IMR-90 (cell line): ENCODE measurements at regions not wholly inside any gene's neighbourhood (a gene's known extent, or its start where the extent isn't known, plus 50 kb on each side); places are given as distances from the start of the nearest gene placed in this dataset.

Experiments
- ATAC-seq: fragments of 200-7000 bp; cut with Tn5 transposase; 2 replicates; pipeline ENCODE4 v1.9.1; 2020; ENCODE audit warnings: low read depth, mild to moderate bottlenecking, moderate library complexity
- BruUV-seq: library from RNA; stranded (reverse); fragments of 400-500 nt; replicated peaks from 2 replicates; lab custom pipeline; 2021; lab: Mats Ljungman, UMichigan
- CTCF ChIA-PET: fragments of 300-600 bp; formaldehyde crosslinking; extraction: SDS; loops from one replicate; lab custom pipeline; 2021; ENCODE audit warnings: antibody characterized with exemption; lab: Yijun Ruan, JAX
- POLR2A ChIA-PET: fragments of 300-600 bp; sonication (Branson Sonifier 250); formaldehyde crosslinking; loops from one replicate; lab custom pipeline; 2022; ENCODE audit warnings: antibody characterized with exemption; ENCODE audit not compliant: unreplicated experiment; lab: Charles Lee
- DNase-seq: peaks from one replicate; pipeline ENCODE4 v3.0.0; 2013
- H2AFZ ChIP-seq: replicated peaks from 2 replicates; pipeline ENCODE3; 2013; ENCODE audit warnings: low read length, mild to moderate bottlenecking; ENCODE audit not compliant: poor library complexity
- H2AK5ac ChIP-seq: 2 replicates; pipeline ENCODE4 v1.6.1; 2013; ENCODE audit warnings: low read depth, low read length, inconsistent platforms
- H2AK9ac ChIP-seq: replicated peaks from 2 replicates; pipeline ENCODE3; 2013; ENCODE audit warnings: mild to moderate bottlenecking, low read depth, low read length, moderate library complexity; ENCODE audit not compliant: poor library complexity
- H2BK120ac ChIP-seq: 2 replicates; pipeline ENCODE4 v1.6.1; 2013; ENCODE audit warnings: low read depth, low read length, inconsistent platforms
- H2BK15ac ChIP-seq: 3 replicates; pipeline ENCODE4 v1.6.1; 2013; ENCODE audit warnings: low read depth, low read length, inconsistent platforms
- H2BK20ac ChIP-seq: 2 replicates; pipeline ENCODE4 v1.6.1; 2013; ENCODE audit warnings: low read depth, mild to moderate bottlenecking, inconsistent platforms, low read length, moderate library complexity
- H2BK5ac ChIP-seq: 2 replicates; pipeline ENCODE4 v1.6.1; 2013; ENCODE audit warnings: mild to moderate bottlenecking, low read depth, low read length, inconsistent platforms; ENCODE audit not compliant: poor library complexity, severe bottlenecking
- H3K14ac ChIP-seq: replicated peaks from 2 replicates; pipeline ENCODE4 v1.6.1; 2013; ENCODE audit warnings: low read depth, low read length, inconsistent platforms
- H3K18ac ChIP-seq: 2 replicates; pipeline ENCODE4 v1.6.1; 2013; ENCODE audit warnings: low read depth, low read length, control low read depth
- H3K23ac ChIP-seq: 2 replicates; pipeline ENCODE4 v1.6.1; 2013; ENCODE audit warnings: low read depth, low read length, inconsistent platforms
- H3K27ac ChIP-seq: 2 replicates; pipeline ENCODE4 v1.5.1; 2013; ENCODE audit warnings: mild to moderate bottlenecking, control low read depth, low read length; ENCODE audit not compliant: insufficient read depth
- H3K27me3 ChIP-seq: 2 replicates; pipeline ENCODE4 v1.6.1; 2013; ENCODE audit warnings: low read length; ENCODE audit not compliant: control insufficient read depth, insufficient read depth
- H3K36me3 ChIP-seq: 2 replicates; pipeline ENCODE4 v1.6.1; 2013; ENCODE audit warnings: low read length, mixed read lengths; ENCODE audit not compliant: control insufficient read depth, insufficient read depth
- H3K4ac ChIP-seq: 2 replicates; pipeline ENCODE4 v1.6.1; 2013; ENCODE audit warnings: low read depth, low read length, inconsistent platforms
- H3K4me1 ChIP-seq: 2 replicates; pipeline ENCODE4 v1.6.1; 2013; ENCODE audit warnings: low read length, mixed read lengths; ENCODE audit not compliant: control insufficient read depth, insufficient read depth
- H3K4me2 ChIP-seq: 2 replicates; pipeline ENCODE4 v1.6.1; 2013; ENCODE audit warnings: low read depth, mild to moderate bottlenecking, control low read depth, low read length, moderate library complexity
- H3K4me3 ChIP-seq: 2 replicates; pipeline ENCODE4 v1.5.1; 2013; ENCODE audit warnings: low read depth, mild to moderate bottlenecking, control low read depth, low read length, moderate library complexity; ENCODE audit not compliant: insufficient read depth
- H3K56ac ChIP-seq: 2 replicates; pipeline ENCODE4 v1.6.1; 2013; ENCODE audit warnings: low read length, inconsistent platforms; ENCODE audit not compliant: insufficient read depth; ENCODE audit errors: extremely low read depth
- H3K79me1 ChIP-seq, 2 experiments: 2 replicates each; pipeline ENCODE4 v1.6.1; 2013; ENCODE audit warnings: low read length in 2 of 2, inconsistent platforms in 1 of 2, low read depth in 1 of 2
- H3K9ac ChIP-seq: 2 replicates; pipeline ENCODE4 v1.6.1; 2013; ENCODE audit warnings: low read depth, low read length, control low read depth
- H3K9me1 ChIP-seq: 2 replicates; pipeline ENCODE4 v1.6.1; 2013; ENCODE audit warnings: low read length, inconsistent platforms; ENCODE audit not compliant: insufficient read depth
- H3K9me3 ChIP-seq: 2 replicates; pipeline ENCODE4 v1.6.1; 2013; ENCODE audit warnings: low read length; ENCODE audit not compliant: control insufficient read depth, insufficient read depth
- H4K20me1 ChIP-seq: 2 replicates; pipeline ENCODE4 v1.6.1; 2013; ENCODE audit warnings: low read length, inconsistent platforms; ENCODE audit not compliant: insufficient read depth
- H4K5ac ChIP-seq: 2 replicates; pipeline ENCODE4 v1.6.1; 2013; ENCODE audit warnings: mild to moderate bottlenecking, low read depth, low read length, control low read depth
- H4K8ac ChIP-seq, 2 experiments: 2 replicates each; pipeline ENCODE4 v1.6.1; 2013; ENCODE audit warnings: low read depth in 2 of 2, low read length in 2 of 2, control low read depth in 1 of 2, inconsistent platforms in 1 of 2
- H4K91ac ChIP-seq: 2 replicates; pipeline ENCODE4 v1.6.1; 2013; ENCODE audit warnings: low read depth, low read length, inconsistent platforms; ENCODE audit not compliant: insufficient read depth
- MAFK ChIP-seq: IDR thresholded peaks from 2 replicates; pipeline ENCODE4 v1.6.1; 2012; ENCODE audit warnings: low read depth, low read length, improper control_type of control experiment
- MAZ ChIP-seq: IDR thresholded peaks from 2 replicates; pipeline ENCODE4 v1.6.1; 2012; ENCODE audit warnings: low read depth, mild to moderate bottlenecking, low read length, improper control_type of control experiment, moderate library complexity, borderline replicate concordance
- WGBS, 2 experiments: methylation state at CpG; one replicate each; pipeline versions ENCODE4 v1.1.5 to v1.1.7; 2013; ENCODE audit warnings: missing lambda C conversion rate in 2 of 2; ENCODE audit not compliant: insufficient read length in 1 of 2; ENCODE audit errors: extremely low coverage in 2 of 2; 5-methylcytosine and 5-hydroxymethylcytosine counted together
- dilution Hi-C: fragments of 300-500 bp; cut with HindIII; formaldehyde crosslinking; loops from one replicate; pipeline ENCODE4 v1.14.3; 2018; ENCODE audit warnings: low sequenced_read_pairs; ENCODE audit not compliant: unreplicated experiment
- in situ Hi-C: fragments of 300-500 bp; cut with MboI; formaldehyde crosslinking; loops from 3 replicates; pipeline ENCODE4 v1.14.3; 2019; ENCODE audit warnings: low sequenced_read_pairs, inconsistent platforms, mixed read lengths
- intact Hi-C: fragments of 100-400 bp; cut with micrococcal nuclease; formaldehyde crosslinking; loops from 2 replicates; pipeline ENCODE4 v1.10.0; 2022

GRCh38 chr9:80875947-80876346 is 813.4 kb downstream of the TLE1 start:
- no TSS peak for BruUV-seq
- no peak overlapping the region; the same call in 1 of the 2 replicates for H3K18ac ChIP-seq
- POLR2A ChIA-PET = no interaction called here
- H3K4me1 ChIP-seq = no peaks in the 10 kb centered on the region; the same call in 1 of the 2 replicates
- no peak overlapping the region for H3K56ac ChIP-seq
- H2BK20ac ChIP-seq = peak overlapping the region; percentile 51; the same call in 1 of the 2 replicates
- H3K36me3 ChIP-seq = no peaks in the 10 kb centered on the region
- no peak overlapping the region; the same call in 1 of the 2 replicates for H3K14ac ChIP-seq
- no peak overlapping the region for H3K27ac ChIP-seq
- 100% methylated on average over 1 of the region's 4 CpGs; no CpG with 5 or more reads in 1 of the 2 experiments for WGBS, 2 experiments
- no peak for DNase-seq
- H3K9me3 ChIP-seq = no peaks in the 10 kb centered on the region
- in situ Hi-C loops = no loop called here
- no peak overlapping the region for H3K4me3 ChIP-seq
- no peak overlapping the region for H2AK9ac ChIP-seq
- dilution Hi-C loops = no loop called here
- no peak for TF ChIP-seq MAZ
- no peak for TF ChIP-seq MAFK
- no peak overlapping the region for H2AFZ ChIP-seq
- no peak overlapping the region for H4K91ac ChIP-seq
- no peaks in the 10 kb centered on the region for H3K27me3 ChIP-seq
- H3K79me1 ChIP-seq = no peaks in the 10 kb centered on the region
- ATAC-seq = no peak
- peak overlapping the region; percentile 32; the same call in 1 of the 2 replicates for H2BK120ac ChIP-seq
- H4K20me1 ChIP-seq = no peaks in the 10 kb centered on the region
- peak overlapping the region; percentile 55; the same call in 1 of the 3 replicates for H2BK15ac ChIP-seq
- no peak overlapping the region for H3K9ac ChIP-seq
- H2BK5ac ChIP-seq = no peak overlapping the region
- CTCF ChIA-PET = no interaction called here
- H3K9me1 ChIP-seq = no peaks in the 10 kb centered on the region
- intact Hi-C loops = no loop called here
- no peak overlapping the region for H3K4me2 ChIP-seq
- peak overlapping the region; percentile 68; the same call in 1 of the 2 replicates for H2AK5ac ChIP-seq
- H4K8ac ChIP-seq = no peak overlapping the region
- H3K23ac ChIP-seq = no peak overlapping the region
- H3K4ac ChIP-seq = peak overlapping the region; percentile 29; the same call in 1 of the 2 replicates
- H4K5ac ChIP-seq = no peak overlapping the region
